GM12872 (cell line): ENCODE measurements at regions not wholly inside any gene's neighbourhood (a gene's known extent, or its start where the extent isn't known, plus 50 kb on each side); places are given as distances from the start of the nearest gene placed in this dataset.
A peak's percentile ranks its signal among the peaks of the same experiment; 100 is the strongest.

ENCODE experiments used
- CTCF ChIP-seq: IDR thresholded peaks from 3 replicates; pipeline ENCODE4 v1.5.1; 2011; ENCODE audit warnings: low read depth, mild to moderate bottlenecking, low read length, moderate library complexity; ENCODE audit not compliant: insufficient read depth

- TF ChIP-seq CTCF = no peak
Observed at GRCh38 chr2:234138836-234139235, 88.3 kb downstream of the SPP2 start.

GRCh38 chr2:234137400-234138014, 87.0 kb downstream of the SPP2 start:
- TF ChIP-seq CTCF = no peak

GRCh38 chr2:234136461-234136860, 86.0 kb downstream of the SPP2 start:
- 0 out of 3 replicates have a peak, but pooled peaks have one; percentile 21 for TF ChIP-seq CTCF

- TF ChIP-seq CTCF = peak; percentile 70
Observed at GRCh38 chr2:234135750-234136221, 85.3 kb downstream of the SPP2 start.

- no peak for TF ChIP-seq CTCF
Observed at GRCh38 chr2:234134496-234134895, 84.0 kb downstream of the SPP2 start.

GRCh38 chr2:234133004-234133403, 82.5 kb downstream of the SPP2 start:
- no peak for TF ChIP-seq CTCF

- TF ChIP-seq CTCF = no peak
Observed at GRCh38 chr2:234130777-234131181, 80.3 kb downstream of the SPP2 start.
